Temporal lobe (tissue), 1 donor: ENCODE measurements at regions not wholly inside any gene's neighbourhood (a gene's known extent, or its start where the extent isn't known, plus 50 kb on each side); places are given as distances from the start of the nearest gene placed in this dataset. TPM values are rescaled to one million over a fixed set of nuclear protein-coding genes. Genes with fewer than 3 reads are reported as not detected.

Source experiments
- small RNA-seq: library from RNA; depleted of rRNA; stranded (forward); fragments of <200 nt; gene quantifications from one replicate; pipeline ENCODE3, GENCODE V24; 2014; ENCODE audit warnings: low replicate concordance

Small RNA genes in the stretch of these regions (small RNA-seq; reads per million reads assigned to genes)
- not detected for gene MIR4533
- gene MIR548AG2, result 0.21 reads per million
- gene MIR646, result not detected
